Hematopoietic multipotent progenitor cell (in vitro differentiated cells): ENCODE measurements at regions not wholly inside any gene's neighbourhood (a gene's known extent, or its start where the extent isn't known, plus 50 kb on each side); places are given as distances from the start of the nearest gene placed in this dataset.
A peak's percentile ranks its signal among the peaks of the same experiment; 100 is the strongest.
"Not testable (repeated sequence)": the region's sequence is repeated elsewhere in the genome, so short reads cannot be mapped to it uniquely, and the experiment has no call there.

Experiments
- DNase-seq, 3 donors: peaks; one replicate each; pipeline ENCODE4 v3.0.0-alpha.2; 2011 to 2015; ENCODE audit warnings: low read depth in 2 of 3, low spot score in 2 of 3

- DNase-seq, result no peak
Measured at GRCh38 chr22:22772883-22773282, 114.7 kb upstream of the IGLL5 start.

GRCh38 chr22:22773427-22773826, 114.2 kb upstream of the IGLL5 start:
- no peak for DNase-seq

GRCh38 chr22:22773979-22774604, 113.5 kb upstream of the IGLL5 start:
- DNase-seq, result no peak

- not testable (repeated sequence) for DNase-seq
Measured at GRCh38 chr22:22774762-22775161, 112.9 kb upstream of the IGLL5 start.

- DNase-seq, result no peak
Measured at GRCh38 chr22:22776121-22776520, 111.5 kb upstream of the IGLL5 start.

GRCh38 chr22:22779213-22779612, 108.4 kb upstream of the IGLL5 start:
- no peak for DNase-seq

GRCh38 chr22:22783575-22783974, 104.0 kb upstream of the IGLL5 start:
- DNase-seq, result no peak

- DNase-seq, result no peak
Measured at GRCh38 chr22:22784249-22785039, 103.2 kb upstream of the IGLL5 start.

- DNase-seq, result no peak
Measured at GRCh38 chr22:22785316-22786065, 102.1 kb upstream of the IGLL5 start.

- DNase-seq, result no peak
Measured at GRCh38 chr22:22786301-22787115, 101.1 kb upstream of the IGLL5 start.

GRCh38 chr22:22787151-22787550, 100.5 kb upstream of the IGLL5 start:
- no peak for DNase-seq

GRCh38 chr22:22787786-22788459, 99.7 kb upstream of the IGLL5 start:
- peak; percentile 53 to 77 (median 54) for DNase-seq

GRCh38 chr22:22788460-22789037, 99.1 kb upstream of the IGLL5 start:
- no peak for DNase-seq

GRCh38 chr22:22789233-22789921, 98.2 kb upstream of the IGLL5 start:
- no peak for DNase-seq

- DNase-seq, result no peak
Measured at GRCh38 chr22:22789922-22790845, 97.4 kb upstream of the IGLL5 start.

- no peak for DNase-seq
Measured at GRCh38 chr22:22791438-22792181, 96.0 kb upstream of the IGLL5 start.

GRCh38 chr22:22792205-22792786, 95.3 kb upstream of the IGLL5 start:
- DNase-seq, result not testable (repeated sequence)
